Esophagus muscularis mucosa (tissue), 4 donors: ENCODE measurements at regions not wholly inside any gene's neighbourhood (a gene's known extent, or its start where the extent isn't known, plus 50 kb on each side); places are given as distances from the start of the nearest gene placed in this dataset.
"Not testable (repeated sequence)": the region's sequence is repeated elsewhere in the genome, so short reads cannot be mapped to it uniquely, and the experiment has no call there.

ENCODE experiments used
- EP300 ChIP-seq: sonication (generic); formaldehyde crosslinking; IDR thresholded peaks from one replicate; pipeline ENCODE4 v1.6.1; 2017; ENCODE audit warnings: antibody characterized with exemption
- POLR2A ChIP-seq: fragments of 450-650 bp; IDR thresholded peaks from one replicate; pipeline ENCODE4 v1.6.1; 2017; ENCODE audit warnings: antibody characterized with exemption, moderate library complexity, mild to moderate bottlenecking, low read depth
- POLR2AphosphoS5 ChIP-seq, 2 donors: sonication (generic); formaldehyde crosslinking; IDR thresholded peaks; one replicate each; pipeline ENCODE4 v1.6.1; 2017; ENCODE audit warnings: antibody characterized with exemption in 2 of 2
- TF ChIP-seq, protein P1 (sequence below), 3 experiments: fragments of 200-600 bp in 2 of 3; fragments of 450-650 bp in 1 of 3; sonication (generic) in 2 of 3; IDR thresholded peaks; one replicate each; pipeline ENCODE4 v1.5.1; 2017 to 2019; ENCODE audit warnings: antibody characterized with exemption in 3 of 3, mild to moderate bottlenecking in 2 of 3, moderate library complexity in 1 of 3

DNA sequence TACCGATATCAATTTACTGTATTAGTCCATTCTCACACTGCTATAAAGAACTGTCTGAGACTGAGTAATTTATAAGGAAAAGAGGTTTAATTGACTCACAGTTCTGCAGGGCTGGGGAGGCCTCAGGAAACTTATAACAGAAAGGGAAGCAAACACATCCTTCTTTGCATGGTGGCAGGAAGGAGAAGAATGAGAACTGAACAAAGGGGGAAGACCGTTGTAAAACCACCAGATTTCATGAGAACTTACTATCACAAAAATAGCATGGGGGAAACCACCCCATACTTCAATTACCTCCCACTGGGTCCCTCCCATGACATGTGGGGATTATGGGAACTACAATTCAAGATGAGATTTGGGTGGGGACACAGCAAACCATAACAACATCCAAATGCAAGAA, 239.7 kb downstream of the SQOR start:
- not testable (repeated sequence) for TF ChIP-seq POLR2A; EP300; POLR2AphosphoS5 (IDR thresholded peaks at IDR 0.05)
- TF ChIP-seq, protein P1, sequence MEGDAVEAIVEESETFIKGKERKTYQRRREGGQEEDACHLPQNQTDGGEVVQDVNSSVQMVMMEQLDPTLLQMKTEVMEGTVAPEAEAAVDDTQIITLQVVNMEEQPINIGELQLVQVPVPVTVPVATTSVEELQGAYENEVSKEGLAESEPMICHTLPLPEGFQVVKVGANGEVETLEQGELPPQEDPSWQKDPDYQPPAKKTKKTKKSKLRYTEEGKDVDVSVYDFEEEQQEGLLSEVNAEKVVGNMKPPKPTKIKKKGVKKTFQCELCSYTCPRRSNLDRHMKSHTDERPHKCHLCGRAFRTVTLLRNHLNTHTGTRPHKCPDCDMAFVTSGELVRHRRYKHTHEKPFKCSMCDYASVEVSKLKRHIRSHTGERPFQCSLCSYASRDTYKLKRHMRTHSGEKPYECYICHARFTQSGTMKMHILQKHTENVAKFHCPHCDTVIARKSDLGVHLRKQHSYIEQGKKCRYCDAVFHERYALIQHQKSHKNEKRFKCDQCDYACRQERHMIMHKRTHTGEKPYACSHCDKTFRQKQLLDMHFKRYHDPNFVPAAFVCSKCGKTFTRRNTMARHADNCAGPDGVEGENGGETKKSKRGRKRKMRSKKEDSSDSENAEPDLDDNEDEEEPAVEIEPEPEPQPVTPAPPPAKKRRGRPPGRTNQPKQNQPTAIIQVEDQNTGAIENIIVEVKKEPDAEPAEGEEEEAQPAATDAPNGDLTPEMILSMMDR (IDR thresholded peaks at IDR 0.05): not testable (repeated sequence)
